ENCODE measurements at regions not wholly inside any gene's neighbourhood (a gene's known extent, or its start where the extent isn't known, plus 50 kb on each side); places are given as distances from the start of the nearest gene placed in this dataset.
"Not testable (repeated sequence)": the region's sequence is repeated elsewhere in the genome, so short reads cannot be mapped to it uniquely, and the experiment has no call there.

- Histone ChIP-seq H3K4me1 (ENCODE audit: control insufficient read depth, insufficient read depth, low read length) (no peaks in the 10 kb centered on the region), H3K4me2 (ENCODE audit: low read length) (no peak overlapping the region), H3K36me3 (ENCODE audit: insufficient read depth, low read length) (no peaks in the 10 kb centered on the region), H3K9ac (ENCODE audit: low read depth, low read length) (no peak overlapping the region), H3K9me3 (replicated peaks; ENCODE audit: low read length) (no peaks in the 10 kb centered on the region), H3K4me3 (ENCODE audit: low read length) (no peak overlapping the region), H3K27me3 (ENCODE audit: control insufficient read depth, insufficient read depth, low read length) (no peaks in the 10 kb centered on the region)
These were observed 173.7 kb upstream of the ATP5MC3 start for GRCh38 chr2:175355246-175355645.

- H3K4me3 ChIP-seq (ENCODE audit: low read length) = no peak overlapping the region
- no peaks in the 10 kb centered on the region for H3K27me3 ChIP-seq (ENCODE audit: control insufficient read depth, insufficient read depth, low read length)
- H3K4me1 ChIP-seq (ENCODE audit: control insufficient read depth, insufficient read depth, low read length) = no peaks in the 10 kb centered on the region
- H3K4me2 ChIP-seq (ENCODE audit: low read length) = no peak overlapping the region
- no peaks in the 10 kb centered on the region for H3K9me3 ChIP-seq (replicated peaks; ENCODE audit: low read length)
- H3K9ac ChIP-seq (ENCODE audit: low read depth, low read length) = no peak overlapping the region
- no peaks in the 10 kb centered on the region for H3K36me3 ChIP-seq (ENCODE audit: insufficient read depth, low read length)
These were observed 171.8 kb upstream of the ATP5MC3 start for GRCh38 chr2:175353275-175353674.

GRCh38 chr2:175351512-175351911 is 170.0 kb upstream of the ATP5MC3 start:
- H3K4me3 ChIP-seq (ENCODE audit: low read length) = no peak overlapping the region
- H3K36me3 ChIP-seq (ENCODE audit: insufficient read depth, low read length) = no peaks in the 10 kb centered on the region
- H3K9ac ChIP-seq (ENCODE audit: low read depth, low read length) = no peak overlapping the region
- H3K27me3 ChIP-seq (ENCODE audit: control insufficient read depth, insufficient read depth, low read length) = no peaks in the 10 kb centered on the region
- no peaks in the 10 kb centered on the region for H3K9me3 ChIP-seq (replicated peaks; ENCODE audit: low read length)
- H3K4me2 ChIP-seq (ENCODE audit: low read length) = no peak overlapping the region
- no peaks in the 10 kb centered on the region for H3K4me1 ChIP-seq (ENCODE audit: control insufficient read depth, insufficient read depth, low read length)

- Histone ChIP-seq H3K9ac (ENCODE audit: low read depth, low read length) (no peak overlapping the region), H3K4me2 (ENCODE audit: low read length) (no peak overlapping the region), H3K27me3 (ENCODE audit: control insufficient read depth, insufficient read depth, low read length) (no peaks in the 10 kb centered on the region)
These were observed 168.6 kb upstream of the ATP5MC3 start for GRCh38 chr2:175350105-175350504.

GRCh38 chr2:175342085-175342484 is 160.6 kb upstream of the ATP5MC3 start:
- Histone ChIP-seq H3K4me3 (ENCODE audit: low read length) (no peak overlapping the region), H3K9ac (ENCODE audit: low read depth, low read length) (no peak overlapping the region), H3K27me3 (ENCODE audit: control insufficient read depth, insufficient read depth, low read length) (no peaks in the 10 kb centered on the region), H3K36me3 (ENCODE audit: insufficient read depth, low read length) (no peaks in the 10 kb centered on the region), H3K9me3 (replicated peaks; ENCODE audit: low read length) (no peaks in the 10 kb centered on the region), H3K4me1 (ENCODE audit: control insufficient read depth, insufficient read depth, low read length) (no peaks in the 10 kb centered on the region), H3K4me2 (ENCODE audit: low read length) (no peak overlapping the region)

More at GRCh38 chr2:175350105-175350504, 168.6 kb upstream of the ATP5MC3 start:
- H3K4me3 ChIP-seq (ENCODE audit: low read length) = no peak overlapping the region
- H3K4me1 ChIP-seq (ENCODE audit: control insufficient read depth, insufficient read depth, low read length) = no peaks in the 10 kb centered on the region
- H3K9me3 ChIP-seq (replicated peaks; ENCODE audit: low read length) = no peaks in the 10 kb centered on the region
- no peaks in the 10 kb centered on the region for H3K36me3 ChIP-seq (ENCODE audit: insufficient read depth, low read length)

GRCh38 chr2:175330195-175330594 is 148.7 kb upstream of the ATP5MC3 start:
- H3K9ac ChIP-seq (ENCODE audit: low read depth, low read length) = no peak overlapping the region
- H3K27me3 ChIP-seq (ENCODE audit: control insufficient read depth, insufficient read depth, low read length) = peaks cover 14% of the 10 kb centered on the region
- no peaks in the 10 kb centered on the region for H3K4me1 ChIP-seq (ENCODE audit: control insufficient read depth, insufficient read depth, low read length)
- H3K9me3 ChIP-seq (replicated peaks; ENCODE audit: low read length) = no peaks in the 10 kb centered on the region
- no peak overlapping the region for H3K4me2 ChIP-seq (ENCODE audit: low read length)
- H3K4me3 ChIP-seq (ENCODE audit: low read length) = no peak overlapping the region
- no peaks in the 10 kb centered on the region for H3K36me3 ChIP-seq (ENCODE audit: insufficient read depth, low read length)

- no peaks in the 10 kb centered on the region for H3K36me3 ChIP-seq (ENCODE audit: insufficient read depth, low read length)
- no peaks in the 10 kb centered on the region for H3K27me3 ChIP-seq (ENCODE audit: control insufficient read depth, insufficient read depth, low read length)
- H3K4me1 ChIP-seq (ENCODE audit: control insufficient read depth, insufficient read depth, low read length) = no peaks in the 10 kb centered on the region
- no peak overlapping the region for H3K9ac ChIP-seq (ENCODE audit: low read depth, low read length)
- no peaks in the 10 kb centered on the region for H3K9me3 ChIP-seq (replicated peaks; ENCODE audit: low read length)
- no peak overlapping the region for H3K4me2 ChIP-seq (ENCODE audit: low read length)
- H3K4me3 ChIP-seq (ENCODE audit: low read length) = no peak overlapping the region
These were observed 145.3 kb upstream of the ATP5MC3 start for GRCh38 chr2:175326801-175327200.

GRCh38 chr2:175326164-175326563 is 144.7 kb upstream of the ATP5MC3 start:
- H3K9me3 ChIP-seq (replicated peaks; ENCODE audit: low read length) = not testable (repeated sequence)

GRCh38 chr2:175323162-175323561 is 141.7 kb upstream of the ATP5MC3 start:
- Histone ChIP-seq H3K9me3 (replicated peaks; ENCODE audit: low read length) (no peaks in the 10 kb centered on the region), H3K4me3 (ENCODE audit: low read length) (no peak overlapping the region), H3K36me3 (ENCODE audit: insufficient read depth, low read length) (no peaks in the 10 kb centered on the region), H3K27me3 (ENCODE audit: control insufficient read depth, insufficient read depth, low read length) (peaks cover under 1% of the 10 kb centered on the region), H3K4me2 (ENCODE audit: low read length) (no peak overlapping the region), H3K9ac (ENCODE audit: low read depth, low read length) (no peak overlapping the region), H3K4me1 (ENCODE audit: control insufficient read depth, insufficient read depth, low read length) (no peaks in the 10 kb centered on the region)

More at GRCh38 chr2:175326164-175326563, 144.7 kb upstream of the ATP5MC3 start:
- H3K27me3 ChIP-seq (ENCODE audit: control insufficient read depth, insufficient read depth, low read length); H3K4me1 ChIP-seq (ENCODE audit: control insufficient read depth, insufficient read depth, low read length); H3K36me3 ChIP-seq (ENCODE audit: insufficient read depth, low read length); H3K4me2 ChIP-seq (ENCODE audit: low read length); H3K4me3 ChIP-seq (ENCODE audit: low read length); H3K9ac ChIP-seq (ENCODE audit: low read depth, low read length): not testable (repeated sequence)

GRCh38 chr2:175318542-175318941 is 137.0 kb upstream of the ATP5MC3 start:
- no peaks in the 10 kb centered on the region for H3K4me1 ChIP-seq (ENCODE audit: control insufficient read depth, insufficient read depth, low read length)
- no peak overlapping the region for H3K4me2 ChIP-seq (ENCODE audit: low read length)
- H3K4me3 ChIP-seq (ENCODE audit: low read length) = no peak overlapping the region
- H3K36me3 ChIP-seq (ENCODE audit: insufficient read depth, low read length) = no peaks in the 10 kb centered on the region
- H3K27me3 ChIP-seq (ENCODE audit: control insufficient read depth, insufficient read depth, low read length) = peaks cover 4% of the 10 kb centered on the region
- H3K9me3 ChIP-seq (replicated peaks; ENCODE audit: low read length) = no peaks in the 10 kb centered on the region
- H3K9ac ChIP-seq (ENCODE audit: low read depth, low read length) = no peak overlapping the region

GRCh38 chr2:175317751-175318150 is 136.2 kb upstream of the ATP5MC3 start:
- H3K36me3 ChIP-seq (ENCODE audit: insufficient read depth, low read length) = no peaks in the 10 kb centered on the region
- no peak overlapping the region for H3K4me2 ChIP-seq (ENCODE audit: low read length)
- H3K27me3 ChIP-seq (ENCODE audit: control insufficient read depth, insufficient read depth, low read length) = peaks cover 4% of the 10 kb centered on the region
- H3K4me1 ChIP-seq (ENCODE audit: control insufficient read depth, insufficient read depth, low read length) = no peaks in the 10 kb centered on the region
- H3K9me3 ChIP-seq (replicated peaks; ENCODE audit: low read length) = no peaks in the 10 kb centered on the region
- H3K9ac ChIP-seq (ENCODE audit: low read depth, low read length) = no peak overlapping the region
- H3K4me3 ChIP-seq (ENCODE audit: low read length) = no peak overlapping the region

GRCh38 chr2:175312137-175312536 is 130.6 kb upstream of the ATP5MC3 start:
- H3K36me3 ChIP-seq (ENCODE audit: insufficient read depth, low read length) = no peaks in the 10 kb centered on the region
- H3K4me2 ChIP-seq (ENCODE audit: low read length) = no peak overlapping the region
- no peaks in the 10 kb centered on the region for H3K4me1 ChIP-seq (ENCODE audit: control insufficient read depth, insufficient read depth, low read length)
- H3K9ac ChIP-seq (ENCODE audit: low read depth, low read length) = no peak overlapping the region
- no peaks in the 10 kb centered on the region for H3K9me3 ChIP-seq (replicated peaks; ENCODE audit: low read length)
- peaks cover 10% of the 10 kb centered on the region for H3K27me3 ChIP-seq (ENCODE audit: control insufficient read depth, insufficient read depth, low read length)
- H3K4me3 ChIP-seq (ENCODE audit: low read length) = no peak overlapping the region
